GM18873 (cell line): ENCODE measurements at regions not wholly inside any gene's neighbourhood (a gene's known extent, or its start where the extent isn't known, plus 50 kb on each side); places are given as distances from the start of the nearest gene placed in this dataset.

Experiments used
- ATAC-seq: cut with Tn5 transposase; IDR thresholded peaks from one replicate; pipeline ENCODE4 v1.9.1; 2021; ENCODE audit warnings: mild to moderate bottlenecking, moderate library complexity, moderate number of reproducible peaks; ENCODE audit not compliant: unreplicated experiment, low FRiP score

DNA sequence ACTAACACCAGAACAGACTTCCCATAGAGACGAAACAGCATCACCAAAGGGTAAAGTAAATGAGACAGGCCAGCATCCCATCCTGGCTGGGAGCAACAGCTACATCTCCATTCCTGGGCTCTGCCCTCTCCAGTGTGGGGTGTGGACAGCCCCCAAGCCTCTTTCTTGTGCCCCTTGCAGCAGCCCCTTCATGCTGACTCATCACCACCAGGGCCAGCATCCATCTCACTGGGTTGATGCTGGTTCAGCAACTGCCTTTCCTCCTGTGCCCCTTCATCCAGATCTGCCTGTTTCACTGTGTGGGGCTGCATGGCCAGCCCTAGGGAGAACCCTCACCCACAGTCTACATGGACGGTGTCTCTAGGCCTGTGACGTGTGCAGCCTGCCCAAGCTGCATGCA, 569.1 kb upstream of the TBX3 start:
- ATAC-seq: no peak

DNA sequence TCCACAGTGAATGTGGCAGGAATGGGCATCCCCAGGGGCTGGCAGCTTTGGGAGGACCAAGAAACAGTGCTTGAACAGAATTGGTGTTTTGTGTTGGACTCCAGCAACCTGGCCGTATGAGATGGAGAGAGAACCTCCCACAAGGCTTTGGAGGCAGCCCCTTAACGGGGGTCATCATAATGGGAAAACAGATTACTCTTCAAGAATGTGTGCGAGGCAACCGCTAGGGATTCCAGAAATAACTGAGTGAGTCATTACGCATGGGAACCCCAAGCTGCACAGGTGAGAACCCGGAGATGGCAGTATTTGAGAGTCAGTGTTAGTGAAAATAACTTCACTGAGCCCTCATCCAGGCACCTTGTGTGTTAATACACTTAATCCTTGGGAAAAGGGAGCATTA, 567.8 kb upstream of the TBX3 start:
- ATAC-seq: no peak

DNA sequence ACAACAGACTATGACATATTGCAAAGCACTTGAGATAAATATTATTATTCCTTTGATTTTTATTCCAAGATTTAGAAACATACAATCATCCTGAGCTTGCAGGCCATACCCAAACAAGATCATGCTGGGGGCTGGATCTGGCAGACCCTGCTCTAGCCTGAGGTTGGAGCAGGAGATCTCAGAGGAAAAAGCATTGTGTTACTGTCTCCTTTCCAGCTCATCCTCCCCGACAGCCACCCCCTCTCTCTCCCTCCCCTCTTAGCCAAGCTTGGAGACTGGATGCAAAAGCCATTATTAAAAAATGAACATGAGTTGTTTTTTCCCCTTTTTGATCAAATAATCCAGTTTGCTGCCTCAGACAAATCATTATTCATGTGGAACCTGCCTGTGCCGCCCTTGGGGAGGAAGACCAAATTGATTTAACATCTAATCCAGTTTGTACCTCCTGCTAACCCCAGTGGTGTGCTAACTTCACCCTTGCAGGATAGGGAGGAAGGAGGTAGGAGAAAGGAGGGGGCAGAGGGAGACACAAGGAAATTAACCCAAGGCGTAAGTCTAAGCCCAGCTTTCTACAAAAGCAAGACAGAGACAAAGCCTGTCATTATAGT, 565.8 kb upstream of the TBX3 start:
- ATAC-seq: no peak

DNA sequence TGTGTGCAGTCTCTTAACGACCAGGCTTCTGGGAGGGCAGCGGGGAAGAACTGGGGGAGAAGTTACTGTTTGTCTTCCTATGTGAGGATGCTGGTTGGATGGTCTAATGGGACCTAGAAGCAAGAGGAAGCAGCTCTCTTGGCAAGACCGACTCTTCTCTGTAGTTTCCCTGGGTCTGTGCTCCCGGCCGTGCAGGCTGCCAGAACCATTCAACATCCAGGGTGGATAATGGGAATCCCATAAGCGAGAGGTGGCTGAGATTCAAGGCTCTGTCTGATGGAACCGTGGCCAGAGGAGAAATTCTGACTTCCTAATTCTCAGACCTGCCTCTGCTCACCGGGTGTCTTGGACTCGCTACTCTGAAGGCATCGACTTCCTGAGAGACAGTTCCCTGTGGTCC, 561.0 kb upstream of the TBX3 start:
- no peak for ATAC-seq

DNA sequence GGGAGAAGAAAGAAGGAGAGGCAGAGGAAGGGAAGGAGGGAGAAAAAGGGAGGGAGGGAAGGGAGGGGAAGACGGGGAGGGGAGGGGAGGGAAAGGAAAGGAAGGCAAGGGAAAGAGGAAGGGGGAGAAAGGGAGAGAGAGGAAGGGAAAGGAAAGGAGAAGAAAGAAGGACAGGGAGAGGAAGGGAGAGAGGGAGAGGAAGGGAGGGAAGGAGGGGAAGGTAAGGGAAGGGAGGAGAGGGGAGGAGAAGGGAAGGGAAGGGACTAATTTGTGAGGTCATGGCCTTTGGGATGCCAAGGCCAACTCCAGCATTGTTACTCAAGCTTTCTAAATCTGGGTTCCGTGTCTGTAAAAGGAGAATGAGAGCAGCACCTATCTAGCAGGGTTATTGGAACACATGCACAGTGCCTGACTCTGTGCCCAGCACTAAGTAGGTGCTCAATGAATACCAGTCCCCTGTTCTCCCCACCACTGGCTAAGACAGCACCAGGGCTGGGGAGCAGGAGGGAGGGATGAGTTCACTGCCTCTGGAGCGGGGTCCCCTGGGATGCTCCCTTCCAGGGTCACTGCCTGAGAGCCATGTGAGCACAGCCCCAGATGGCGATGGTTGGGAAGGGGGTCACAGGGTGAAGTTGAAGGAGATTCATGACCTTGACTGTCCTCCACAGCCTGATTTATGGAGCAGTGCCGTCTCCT, 560.1 kb upstream of the TBX3 start:
- no peak for ATAC-seq

DNA sequence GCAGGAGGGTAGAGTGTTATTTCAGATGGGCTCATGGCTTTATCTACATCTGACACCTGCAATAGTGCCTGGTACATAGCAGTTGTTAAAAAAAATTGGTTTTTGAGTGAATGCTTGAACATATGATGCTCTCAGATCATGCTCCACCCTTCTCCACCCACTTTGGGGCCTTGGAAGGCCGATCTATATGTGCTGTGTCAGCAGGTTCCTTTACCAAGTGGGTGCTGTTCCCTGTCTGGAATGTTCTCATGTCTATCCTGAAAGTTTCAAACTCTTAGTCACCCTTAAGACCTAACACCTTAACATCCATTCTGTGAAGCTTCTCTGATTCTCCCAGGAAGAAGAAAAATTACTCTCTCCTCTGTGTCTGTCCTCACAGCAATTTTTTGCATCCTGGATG, 556.3 kb upstream of the TBX3 start:
- no peak for ATAC-seq

DNA sequence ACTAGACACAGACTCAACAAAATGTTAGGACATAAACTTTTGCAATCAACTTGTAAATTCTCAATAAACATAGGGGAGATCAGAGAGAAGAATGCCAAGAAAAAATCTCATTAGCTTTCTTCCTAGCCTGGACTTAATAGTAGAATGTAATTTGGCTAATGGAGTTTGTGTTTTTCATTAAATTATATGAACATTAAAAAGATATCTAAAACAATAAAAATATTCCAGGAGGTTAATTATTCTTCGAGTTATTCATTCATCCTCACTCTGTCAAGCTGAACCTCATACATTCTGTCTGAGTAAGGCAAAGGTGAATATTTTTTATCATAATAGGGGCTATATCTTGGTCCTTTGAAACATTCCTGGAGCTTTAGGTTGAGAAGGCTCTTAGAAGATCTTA, 551.9 kb upstream of the TBX3 start:
- ATAC-seq: no peak

DNA sequence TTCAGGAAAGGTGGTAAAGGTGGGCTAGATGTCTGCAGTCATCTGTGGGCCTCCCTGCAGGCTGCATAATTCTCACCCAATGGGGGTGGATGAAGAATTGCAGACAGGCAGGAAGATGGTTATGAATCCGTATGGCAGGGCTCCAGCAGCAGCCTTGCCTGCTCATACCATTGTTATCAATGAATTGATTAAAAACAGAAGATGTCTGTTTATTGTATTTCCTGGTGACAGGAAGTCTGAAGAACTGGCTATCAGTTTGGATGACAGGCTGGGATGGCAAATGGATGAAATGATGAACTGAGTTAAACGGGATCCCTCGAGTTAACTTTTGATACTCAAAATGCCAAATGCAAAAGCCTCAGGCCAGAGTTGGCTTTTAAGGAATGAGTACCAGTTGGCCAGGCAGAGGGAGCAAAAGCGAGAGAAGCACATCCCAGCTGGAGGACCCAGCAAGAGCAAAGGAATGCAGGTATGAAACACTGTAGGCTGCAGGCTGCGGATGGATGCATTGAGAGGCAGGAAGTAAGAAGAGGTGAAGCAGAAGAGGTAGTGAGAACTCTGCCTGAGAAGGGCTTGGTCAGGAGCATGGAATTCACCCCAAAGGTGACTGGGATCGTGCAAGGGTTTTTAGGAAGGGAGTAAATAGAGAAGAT, 550.0 kb upstream of the TBX3 start:
- no peak for ATAC-seq

DNA sequence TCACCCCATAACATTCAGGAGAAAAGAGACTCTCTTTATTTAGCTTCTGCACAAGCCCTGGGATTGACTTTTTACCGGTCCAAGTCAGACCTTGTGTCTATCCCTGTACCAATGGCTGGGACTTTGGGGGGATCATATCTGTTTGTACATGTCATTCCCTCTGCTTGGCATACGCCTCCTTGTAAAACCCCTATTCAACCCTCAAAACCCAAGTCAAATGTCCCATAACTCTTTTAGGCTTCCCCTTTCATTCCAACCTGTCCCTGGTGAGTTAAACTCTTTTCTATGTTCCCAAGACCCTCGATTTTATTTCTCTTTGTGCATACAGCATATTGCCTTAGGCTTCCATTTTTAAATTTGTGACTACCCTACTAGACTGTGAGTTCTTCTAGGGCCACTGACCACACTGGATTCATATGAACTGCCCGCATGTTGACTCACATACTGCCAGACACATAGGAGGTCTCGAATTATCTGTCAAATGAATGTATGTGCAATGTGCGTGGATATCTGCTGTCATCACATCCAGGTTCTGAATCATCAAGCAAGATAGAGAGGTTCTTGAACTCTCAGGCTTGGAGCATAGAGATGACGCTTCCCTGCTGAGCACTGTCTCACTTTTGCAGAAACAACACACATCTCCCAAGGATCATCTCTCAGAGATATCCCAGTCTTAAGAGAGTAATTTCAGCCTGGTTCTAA, 548.6 kb upstream of the TBX3 start:
- ATAC-seq: no peak

DNA sequence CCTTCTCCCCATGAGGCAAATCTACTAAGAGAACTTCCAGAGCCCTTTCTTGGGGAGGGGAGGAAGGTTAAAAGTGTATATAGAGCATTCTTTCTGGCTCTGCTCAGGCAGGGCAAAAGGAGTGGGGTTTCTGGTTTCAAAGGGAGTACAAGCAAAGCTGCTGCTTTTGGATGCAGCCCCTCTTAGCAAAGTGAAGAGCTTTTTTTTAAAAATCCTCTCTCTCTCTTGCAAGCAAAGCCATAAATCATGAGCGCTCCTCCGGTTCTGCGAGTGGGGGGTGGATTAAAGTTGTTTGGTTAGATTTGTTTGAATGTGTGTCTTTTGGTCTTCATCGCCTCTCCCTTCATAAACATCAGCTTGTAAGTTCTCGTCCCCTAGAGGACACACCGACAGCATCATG, 546.6 kb upstream of the TBX3 start:
- ATAC-seq: no peak

DNA sequence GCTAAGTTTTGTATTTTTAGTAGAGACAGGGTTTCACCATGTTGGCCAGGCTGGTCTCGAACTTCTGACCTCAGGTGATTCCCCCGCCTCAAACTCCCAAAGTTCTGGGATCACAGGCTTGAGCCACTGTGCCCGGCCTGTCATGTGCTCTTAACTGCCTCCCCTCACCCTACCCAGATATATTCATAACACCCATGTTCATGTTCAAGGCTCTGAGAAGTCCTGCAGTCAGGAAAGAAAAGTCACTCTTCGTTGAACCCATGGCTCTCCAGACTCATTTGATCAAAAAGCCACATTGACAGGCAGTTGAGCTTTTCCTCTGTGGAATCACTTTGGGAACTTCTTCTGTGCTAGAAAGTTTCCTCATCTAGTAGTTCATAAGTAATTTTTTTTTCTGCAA, 545.5 kb upstream of the TBX3 start:
- no peak for ATAC-seq

DNA sequence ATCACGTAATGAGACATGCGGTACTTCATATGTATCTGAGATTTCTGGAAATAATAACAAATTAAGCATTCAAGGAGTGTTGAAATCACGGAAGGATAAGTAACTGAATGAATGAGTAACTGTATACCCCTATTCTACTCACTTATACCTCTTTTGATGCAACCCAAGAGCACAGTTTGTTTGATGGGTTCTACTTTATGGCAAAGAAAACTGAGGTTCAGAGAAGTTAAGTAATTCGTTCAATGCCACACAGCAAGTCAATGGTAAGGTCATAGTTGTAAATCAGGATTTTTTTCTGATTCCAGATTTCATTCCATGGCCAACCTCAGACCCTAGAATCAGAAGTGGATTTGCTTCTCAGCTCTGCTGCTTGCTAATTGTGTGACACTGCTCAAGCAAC, 544.5 kb upstream of the TBX3 start:
- no peak for ATAC-seq

DNA sequence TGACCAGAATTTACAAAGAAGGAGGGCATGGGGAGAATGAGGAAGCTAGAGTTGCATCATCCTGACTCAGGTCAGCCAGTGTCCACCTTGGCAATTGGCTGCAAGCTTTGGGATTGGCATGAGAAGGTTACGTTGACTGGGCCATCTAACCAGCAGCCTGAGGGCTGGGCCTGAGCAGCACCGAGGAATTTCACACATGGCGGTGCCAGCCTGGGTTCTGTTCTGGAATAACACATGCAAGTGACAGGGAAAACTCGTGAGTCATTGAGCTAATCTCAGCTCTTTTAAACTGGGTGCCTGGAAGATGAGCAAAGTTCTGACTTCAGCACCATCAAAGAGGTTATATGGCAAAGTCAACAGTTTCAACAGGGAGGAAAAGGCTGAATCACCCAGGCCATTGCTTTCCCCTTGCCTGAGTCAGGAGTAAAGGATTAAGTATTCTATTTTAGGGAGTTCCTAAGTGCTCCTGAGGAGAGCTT, 543.2 kb upstream of the TBX3 start:
- ATAC-seq: no peak

DNA sequence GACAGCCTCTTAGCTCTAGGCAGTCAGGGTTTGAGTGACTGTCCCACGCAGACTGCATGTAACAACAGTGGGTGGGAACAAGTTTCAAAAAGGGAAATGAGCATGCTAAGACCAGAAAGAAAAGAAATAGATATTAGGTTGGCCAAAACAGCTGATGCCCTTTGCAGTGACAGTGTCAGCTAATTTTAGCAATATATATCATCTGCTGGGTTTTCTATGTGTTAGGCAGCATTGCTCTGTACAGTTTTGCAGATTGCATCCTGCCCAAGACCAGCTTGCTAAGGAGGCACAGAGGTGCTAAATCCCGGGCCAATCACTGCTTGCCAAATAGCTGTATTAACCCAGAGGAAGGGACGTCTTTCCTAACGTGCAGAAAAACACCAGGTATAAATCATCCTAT, 541.9 kb upstream of the TBX3 start:
- no peak for ATAC-seq

DNA sequence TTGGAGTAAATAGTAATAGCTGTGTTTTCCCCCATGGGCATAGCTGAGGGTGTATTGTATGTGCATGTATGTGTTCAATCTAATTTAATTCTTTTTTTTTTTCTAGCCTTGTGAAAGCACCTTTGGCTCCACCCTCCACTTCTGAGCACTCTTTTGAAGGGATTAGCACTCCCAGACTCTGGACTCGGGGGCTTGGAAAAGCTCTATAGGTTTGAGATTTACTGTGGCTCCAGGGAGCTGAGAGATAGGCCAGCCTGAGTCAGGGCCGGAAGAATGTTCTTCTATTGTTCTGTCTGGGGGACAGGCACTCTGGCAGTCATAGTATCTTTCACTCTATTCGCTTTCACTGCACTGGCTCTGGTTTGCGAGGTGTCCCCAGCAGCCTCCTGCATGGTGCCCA, 540.0 kb upstream of the TBX3 start:
- ATAC-seq: no peak

DNA sequence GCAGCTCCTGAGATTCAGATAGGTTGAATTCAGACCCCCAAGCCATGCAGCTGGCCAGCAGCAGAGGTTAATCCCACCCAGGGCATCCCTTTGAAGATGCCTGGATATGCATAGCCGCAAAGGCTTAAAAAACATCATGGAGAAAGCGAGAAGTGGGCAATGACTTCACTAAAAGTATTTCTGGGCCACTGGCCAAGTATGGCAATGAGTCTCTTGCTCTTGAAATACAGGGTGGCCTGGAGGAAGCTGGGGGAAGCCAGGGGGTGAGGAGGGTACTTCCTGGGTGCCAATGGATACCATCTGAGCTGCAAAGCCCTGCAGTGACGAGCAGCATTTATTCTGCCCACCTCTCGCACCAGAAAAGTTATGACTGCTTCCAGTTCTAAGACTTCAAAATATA, 539.3 kb upstream of the TBX3 start:
- ATAC-seq: no peak

DNA sequence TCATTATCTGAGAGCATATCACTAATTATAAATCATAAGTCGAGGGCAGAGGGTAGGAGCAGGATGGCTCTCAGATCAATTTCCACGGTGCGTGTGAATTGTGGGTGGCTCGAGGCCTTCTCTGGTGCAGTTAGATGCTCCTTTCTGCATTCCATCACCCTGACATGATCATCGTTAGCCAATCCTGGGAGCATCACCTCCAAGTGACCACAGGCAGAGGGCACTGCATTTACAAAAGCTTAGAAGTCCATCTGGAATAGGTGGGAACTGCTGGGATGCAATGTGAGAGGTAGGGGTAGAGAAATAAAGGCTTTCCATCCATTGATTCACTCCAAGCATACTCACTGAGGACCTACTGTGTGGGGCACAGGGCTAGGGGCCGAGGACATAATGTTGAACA, 538.2 kb upstream of the TBX3 start:
- no peak for ATAC-seq

DNA sequence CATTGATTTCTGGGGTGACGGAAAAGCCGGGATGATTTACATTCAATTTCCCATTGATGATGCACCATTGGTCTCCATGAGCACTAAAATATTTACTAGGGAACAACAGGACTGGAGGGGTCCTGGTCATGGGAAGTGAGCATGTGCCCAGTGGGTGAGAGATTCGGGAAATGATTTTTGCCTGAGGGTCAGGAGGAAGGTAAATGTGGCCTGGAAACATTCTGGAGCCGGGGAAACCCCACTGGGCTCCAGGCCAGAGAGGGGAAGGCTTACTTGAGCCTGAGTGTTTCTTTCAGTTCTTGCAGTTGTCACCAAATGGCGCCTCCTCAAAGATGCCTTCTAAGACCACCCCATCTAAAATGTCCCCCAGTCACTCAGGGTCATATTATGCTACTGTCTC, 532.3 kb upstream of the TBX3 start:
- no peak for ATAC-seq

DNA sequence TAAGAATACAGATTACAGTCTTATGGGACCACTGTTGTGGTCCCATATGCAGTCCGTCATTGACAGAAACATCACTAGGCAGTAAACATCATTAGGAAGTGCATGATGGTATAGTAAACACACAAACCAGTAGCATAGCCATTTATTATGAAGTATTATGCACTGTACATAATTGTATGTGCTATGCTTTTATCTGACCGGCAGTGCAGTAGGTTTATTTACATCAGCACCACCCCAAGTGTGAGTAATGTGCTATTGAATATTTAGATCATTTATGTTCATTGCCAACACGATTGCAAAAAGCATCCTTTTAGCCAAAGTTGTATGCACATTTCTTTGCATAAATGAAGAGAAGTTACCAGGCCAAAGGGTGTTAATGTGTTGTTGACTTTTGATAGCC, 531.6 kb upstream of the TBX3 start:
- no peak for ATAC-seq

DNA sequence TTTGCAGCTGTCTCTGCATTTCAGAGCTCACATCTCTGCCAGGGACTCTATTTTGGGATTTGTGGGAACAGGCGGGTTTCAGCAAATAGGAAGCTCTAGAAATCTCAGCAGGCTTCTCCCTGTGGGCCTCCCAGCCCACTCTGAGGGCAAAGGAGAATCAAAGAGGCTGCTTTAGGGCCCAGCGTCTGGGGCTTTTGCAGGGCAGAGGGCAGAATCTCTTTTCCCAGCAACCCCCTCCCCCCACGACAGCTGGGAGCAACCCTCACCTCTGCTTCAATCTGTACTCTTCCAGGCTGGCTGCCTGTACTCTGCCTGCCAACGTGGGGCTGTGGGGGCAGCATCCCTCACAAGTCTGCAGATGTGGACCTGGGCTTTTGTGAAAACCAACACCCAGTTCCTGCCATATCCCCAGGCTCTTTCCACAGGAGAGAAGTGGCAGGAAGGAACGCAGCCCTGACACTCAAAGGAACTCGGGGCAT, 529.6 kb upstream of the TBX3 start:
- ATAC-seq: no peak

DNA sequence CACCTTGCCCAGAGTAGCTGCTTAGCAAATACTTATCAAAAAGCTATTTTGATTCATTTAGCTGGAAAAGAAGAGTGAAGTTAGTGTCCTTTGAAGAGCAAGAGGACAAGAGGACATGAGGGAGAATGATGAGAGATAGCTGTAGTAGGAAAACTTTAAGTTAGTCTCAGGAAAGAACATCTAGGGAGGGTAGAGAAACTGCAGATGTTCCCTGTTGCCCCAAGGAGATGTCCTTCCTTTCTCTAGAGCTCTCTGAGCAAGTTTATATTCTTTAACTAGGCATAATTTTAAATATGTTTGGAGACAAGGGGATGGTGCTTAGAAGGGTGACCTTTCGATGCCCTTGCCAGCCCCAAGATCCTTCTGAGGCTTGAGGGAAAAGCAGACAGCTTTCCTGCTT, 529.1 kb upstream of the TBX3 start:
- no peak for ATAC-seq
